Ectodermal cell (in vitro differentiated cells): ENCODE measurements at regions not wholly inside any gene's neighbourhood (a gene's known extent, or its start where the extent isn't known, plus 50 kb on each side); places are given as distances from the start of the nearest gene placed in this dataset.

ENCODE experiments used
- H3K27ac ChIP-seq: 2 replicates; pipeline ENCODE4 v1.7.0; 2013; ENCODE audit warnings: mild to moderate bottlenecking, low read depth, low read length; ENCODE audit not compliant: insufficient read depth, poor library complexity, severe bottlenecking
- H3K27me3 ChIP-seq: 2 replicates; pipeline ENCODE4 v1.7.0; 2013; ENCODE audit warnings: mild to moderate bottlenecking, low read length; ENCODE audit not compliant: insufficient read depth, control insufficient read depth, poor library complexity, severe bottlenecking
- H3K36me3 ChIP-seq: one replicate; pipeline ENCODE4 v1.7.0; 2013; ENCODE audit warnings: low read length; ENCODE audit not compliant: control insufficient read depth, insufficient read depth
- H3K4me1 ChIP-seq: one replicate; pipeline ENCODE4 v1.7.0; 2013; ENCODE audit warnings: low read length; ENCODE audit not compliant: control insufficient read depth, insufficient read depth
- H3K4me3 ChIP-seq: 2 replicates; pipeline ENCODE4 v1.7.0; 2013; ENCODE audit warnings: low read depth, low read length, control low read depth; ENCODE audit not compliant: insufficient read depth
- H3K9me3 ChIP-seq: 2 replicates; pipeline ENCODE4 v1.7.0; 2013; ENCODE audit warnings: mild to moderate bottlenecking, low read length, moderate library complexity; ENCODE audit not compliant: control insufficient read depth
- WGBS, 2 experiments: methylation state at CpG; one replicate each; pipeline ENCODE4 v1.1.7; 2013; ENCODE audit warnings: missing lambda C conversion rate in 2 of 2; 5-methylcytosine and 5-hydroxymethylcytosine counted together

DNA sequence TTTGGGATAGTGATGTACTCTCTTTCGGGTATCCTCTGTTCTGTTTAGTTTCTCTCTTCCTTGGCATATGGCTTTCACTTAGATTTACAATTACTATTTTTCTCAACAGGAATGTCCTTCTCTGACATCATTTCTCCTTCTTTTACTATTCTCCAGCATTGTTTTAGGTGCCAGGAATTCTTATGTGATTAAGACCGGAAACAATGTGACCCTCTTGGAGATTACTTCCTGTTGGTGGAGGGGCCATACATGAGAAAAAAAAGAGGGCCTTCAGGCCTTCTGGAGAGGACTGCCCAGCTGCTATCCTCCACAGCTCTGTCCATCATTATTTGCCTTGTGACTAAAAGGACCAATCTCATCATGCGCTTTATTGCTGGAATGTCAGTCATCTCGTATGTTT is 50.4 kb upstream of the ADAMTS5 start:
- Histone ChIP-seq H3K4me3 (no peak overlapping the region), H3K9me3 (no peaks in the 10 kb centered on the region), H3K27ac (no peak overlapping the region), H3K36me3 (no peaks in the 10 kb centered on the region), H3K4me1 (no peaks in the 10 kb centered on the region), H3K27me3 (no peaks in the 10 kb centered on the region)
- 96 to 98% methylated on average over 3 to 4 of the region's 4 CpGs for WGBS, 2 experiments
